PC-9 (cell line): ENCODE measurements at regions not wholly inside any gene's neighbourhood (a gene's known extent, or its start where the extent isn't known, plus 50 kb on each side); places are given as distances from the start of the nearest gene placed in this dataset.

ENCODE experiments used
- BruUV-seq: library from RNA; stranded (reverse); fragments of 400-500 nt; replicated peaks from 2 replicates; lab custom pipeline; 2021; lab: Mats Ljungman, UMichigan
- CTCF ChIA-PET: fragments of 300-600 bp; sonication (Branson Sonifier 250); formaldehyde crosslinking; loops from one replicate; lab custom pipeline; 2022; ENCODE audit warnings: antibody characterized with exemption; lab: Charles Lee
- POLR2A ChIA-PET: fragments of 300-600 bp; sonication (Branson Sonifier 250); formaldehyde crosslinking; loops from one replicate; lab custom pipeline; 2022; ENCODE audit warnings: antibody characterized with exemption; ENCODE audit not compliant: unreplicated experiment; lab: Charles Lee
- DNase-seq, 2 experiments: peaks; one replicate each; pipeline versions ENCODE4 v3.0.0 to v3.0.0-alpha.2; 2015 to 2022; ENCODE audit warnings: mixed read lengths in 1 of 2
- H2AFZ ChIP-seq: fragments of 200-600 bp; sonication (generic); 2 replicates; pipeline ENCODE4 v1.8.1; 2017; ENCODE audit warnings: antibody characterized with exemption
- H3F3A ChIP-seq: fragments of 200-600 bp; sonication (generic); 2 replicates; pipeline ENCODE4 v1.8.1; 2017; ENCODE audit warnings: antibody characterized with exemption, mild to moderate bottlenecking, low read depth; ENCODE audit not compliant: insufficient read depth
- H3K27ac ChIP-seq: fragments of 200-600 bp; sonication (generic); 2 replicates; pipeline ENCODE4 v1.6.1; 2016; ENCODE audit warnings: mixed run types
- H3K27me3 ChIP-seq: fragments of 200-600 bp; sonication (generic); 2 replicates; pipeline ENCODE4 v1.6.1; 2016; ENCODE audit warnings: low read depth, mixed run types; ENCODE audit not compliant: insufficient read depth
- H3K36me3 ChIP-seq: fragments of 200-600 bp; sonication (generic); 2 replicates; pipeline ENCODE4 v1.6.1; 2016; ENCODE audit warnings: low read depth, mixed run types
- H3K4me1 ChIP-seq: fragments of 200-600 bp; sonication (generic); replicated peaks from 2 replicates; pipeline ENCODE4 v1.6.1; 2016; ENCODE audit warnings: mixed run types; ENCODE audit not compliant: insufficient read depth
- H3K4me2 ChIP-seq: fragments of 200-600 bp; sonication (generic); 2 replicates; pipeline ENCODE4 v1.6.1; 2017; ENCODE audit warnings: mixed run types
- H3K4me3 ChIP-seq: fragments of 200-600 bp; sonication (generic); 2 replicates; pipeline ENCODE4 v1.6.1; 2016; ENCODE audit warnings: mixed run types
- H3K79me2 ChIP-seq: fragments of 200-600 bp; sonication (generic); 2 replicates; pipeline ENCODE4 v1.6.1; 2017; ENCODE audit warnings: low read depth, mixed run types
- H3K9me2 ChIP-seq: fragments of 200-600 bp; sonication (generic); 2 replicates; pipeline ENCODE4 v1.8.1; 2017; ENCODE audit warnings: mild to moderate bottlenecking; ENCODE audit not compliant: insufficient read depth
- H3K9me3 ChIP-seq: fragments of 200-600 bp; sonication (generic); 2 replicates; pipeline ENCODE4 v1.8.1; 2016; ENCODE audit warnings: low read depth; ENCODE audit not compliant: insufficient read depth
- H4K20me1 ChIP-seq: fragments of 200-600 bp; sonication (generic); 2 replicates; pipeline ENCODE4 v1.8.1; 2017; ENCODE audit not compliant: insufficient read depth
- CTCF ChIP-seq: fragments of 200-600 bp; sonication (generic); conservative IDR thresholded peaks from 2 replicates; pipeline ENCODE4 v1.6.1; 2017; ENCODE audit warnings: mixed run types, antibody characterized with exemption, mild to moderate bottlenecking, moderate library complexity
- EZH2 ChIP-seq: fragments of 200-600 bp; sonication (generic); IDR thresholded peaks from 2 replicates; pipeline ENCODE4 v1.8.0; 2017; ENCODE audit warnings: antibody characterized with exemption, low read depth
- intact Hi-C: fragments of 100-400 bp; cut with micrococcal nuclease; formaldehyde crosslinking; loops from one replicate; pipeline ENCODE4 v1.10.0; 2022; ENCODE audit not compliant: unreplicated experiment

GRCh38 chr11:133787379-133788141 lies 57.8 kb downstream of the SPATA19 start:
- no peaks in the 10 kb centered on the region for H3K36me3 ChIP-seq
- TF ChIP-seq CTCF (no peak), EZH2 (no peak)
- H3K4me3 ChIP-seq: no peak overlapping the region
- no peaks in the 10 kb centered on the region for H3K9me2 ChIP-seq
- intact Hi-C loops: no loop called here
- no peaks in the 10 kb centered on the region for H3K9me3 ChIP-seq
- no peaks in the 10 kb centered on the region for H4K20me1 ChIP-seq
- no peaks in the 10 kb centered on the region for H3K79me2 ChIP-seq
- no peaks in the 10 kb centered on the region for H3F3A ChIP-seq
- H3K4me2 ChIP-seq: no peak overlapping the region
- H3K27me3 ChIP-seq: peaks cover 56% of the 10 kb centered on the region
- DNase-seq: no peak
- ChIA-PET CTCF (no interaction called here), POLR2A (no interaction called here)
- H3K27ac ChIP-seq: no peak overlapping the region
- no TSS peak for BruUV-seq
- H3K4me1 ChIP-seq: no peaks in the 10 kb centered on the region
- no peak overlapping the region for H2AFZ ChIP-seq

- no peak for DNase-seq
- Histone ChIP-seq H3K9me3 (no peaks in the 10 kb centered on the region), H3K79me2 (no peaks in the 10 kb centered on the region), H3K36me3 (no peaks in the 10 kb centered on the region), H3K4me3 (no peak overlapping the region), H3K27ac (no peak overlapping the region), H3K9me2 (no peaks in the 10 kb centered on the region), H3K4me1 (no peaks in the 10 kb centered on the region), H2AFZ (no peak overlapping the region), H3K27me3 (peaks cover 61% of the 10 kb centered on the region), H4K20me1 (no peaks in the 10 kb centered on the region), H3K4me2 (no peak overlapping the region), H3F3A (no peaks in the 10 kb centered on the region)
- no peak for TF ChIP-seq EZH2
- no peak for TF ChIP-seq CTCF
- POLR2A ChIA-PET: no interaction called here
- CTCF ChIA-PET: no interaction called here
- BruUV-seq: no TSS peak
- intact Hi-C loops: no loop called here
Observed at GRCh38 chr11:133785795-133786340, 59.4 kb downstream of the SPATA19 start.

- no peak overlapping the region for H3K27ac ChIP-seq
- no peak overlapping the region for H2AFZ ChIP-seq
- no peaks in the 10 kb centered on the region for H3K9me3 ChIP-seq
- ChIA-PET CTCF (no interaction called here), POLR2A (no interaction called here)
- no peak overlapping the region for H3K4me3 ChIP-seq
- no peak overlapping the region for H3K4me2 ChIP-seq
- H3F3A ChIP-seq: no peaks in the 10 kb centered on the region
- TF ChIP-seq CTCF (no peak), EZH2 (no peak)
- peaks cover 61% of the 10 kb centered on the region for H3K27me3 ChIP-seq
- H3K4me1 ChIP-seq: no peaks in the 10 kb centered on the region
- H3K79me2 ChIP-seq: no peaks in the 10 kb centered on the region
- no peaks in the 10 kb centered on the region for H3K9me2 ChIP-seq
- intact Hi-C loops: no loop called here
- no peaks in the 10 kb centered on the region for H3K36me3 ChIP-seq
- DNase-seq: no peak
- BruUV-seq: no TSS peak
- H4K20me1 ChIP-seq: no peaks in the 10 kb centered on the region
Observed at GRCh38 chr11:133784359-133784758, 61.0 kb downstream of the SPATA19 start.
